GM10266 (cell line): ENCODE measurements at regions not wholly inside any gene's neighbourhood (a gene's known extent, or its start where the extent isn't known, plus 50 kb on each side); places are given as distances from the start of the nearest gene placed in this dataset.

ENCODE experiments used
- DNase-seq: peaks from one replicate; pipeline ENCODE4 v3.0.0; 2012; ENCODE audit errors: extremely low spot score
- CTCF ChIP-seq: IDR thresholded peaks from 2 replicates; pipeline ENCODE4 v1.5.1; 2012; ENCODE audit warnings: mild to moderate bottlenecking, low read depth; ENCODE audit not compliant: control insufficient read depth, insufficient read depth; ENCODE audit errors: missing control alignments

DNA sequence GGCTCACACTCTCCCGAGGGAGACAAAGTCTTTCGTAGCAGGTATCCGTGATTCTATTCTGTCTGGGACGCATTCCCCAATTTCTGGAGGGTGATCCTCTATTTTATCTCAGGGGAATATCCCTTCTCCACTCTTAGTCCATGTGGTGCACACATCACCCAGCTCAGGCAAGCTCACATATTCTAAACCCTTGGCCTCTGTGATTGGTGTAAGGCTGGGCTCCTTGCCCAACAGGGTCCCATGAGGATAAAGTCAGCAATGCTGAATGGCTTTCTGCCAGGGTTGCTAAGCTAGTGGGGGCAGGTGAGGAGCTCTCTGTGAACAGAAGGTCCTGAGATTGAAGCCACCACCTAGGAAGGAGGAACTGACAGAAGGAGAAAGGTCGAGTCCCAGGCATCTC, 137.2 kb downstream of the CDH26 start:
- no peak for DNase-seq
- no peak for TF ChIP-seq CTCF

GRCh38 chr20:60096166-60096565, 137.9 kb downstream of the CDH26 start:
- no peak for TF ChIP-seq CTCF
- no peak for DNase-seq

DNA sequence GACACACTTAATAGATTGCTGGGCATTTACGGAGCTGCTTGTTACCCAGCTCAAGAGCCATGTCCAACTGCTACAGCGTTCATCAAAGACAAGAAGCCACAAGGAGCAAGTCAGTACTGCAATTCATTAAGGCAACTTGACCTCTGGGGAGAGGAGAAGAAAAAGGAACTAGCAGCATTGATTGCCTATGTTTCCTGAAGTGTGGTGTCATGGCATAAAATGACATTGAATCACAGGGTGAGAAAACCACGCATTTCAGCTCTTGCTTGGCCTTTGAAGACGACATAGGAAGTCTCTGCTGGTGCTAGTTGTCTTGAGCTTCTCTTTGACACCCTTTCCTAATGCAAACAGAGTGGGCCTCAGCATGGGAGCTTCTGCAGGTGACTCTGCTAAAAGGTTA, 139.1 kb downstream of the CDH26 start:
- TF ChIP-seq CTCF, result no peak
- DNase-seq, result no peak

DNA sequence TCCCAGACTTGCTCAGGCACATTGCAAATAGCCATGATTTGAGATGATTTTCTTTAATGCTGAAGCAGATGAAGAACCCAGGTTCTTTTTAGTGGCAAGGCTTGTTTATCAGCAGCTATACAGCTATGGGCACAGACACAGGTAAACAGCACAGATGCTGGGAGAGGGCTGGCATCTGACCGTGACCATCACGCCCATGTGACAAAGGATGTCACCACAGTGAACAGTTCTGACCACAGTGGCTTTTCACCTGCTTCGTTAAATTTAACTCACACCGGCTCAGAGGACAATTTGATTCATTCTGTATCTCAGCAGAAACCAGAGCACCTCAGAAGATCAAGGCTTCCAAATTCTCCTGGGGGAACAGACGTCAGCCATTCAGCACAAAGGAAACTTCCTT, 142.6 kb downstream of the CDH26 start:
- no peak for TF ChIP-seq CTCF
- no peak for DNase-seq

GRCh38 chr20:60101201-60101890, 143.1 kb downstream of the CDH26 start:
- no peak for DNase-seq
- no peak for TF ChIP-seq CTCF

DNA sequence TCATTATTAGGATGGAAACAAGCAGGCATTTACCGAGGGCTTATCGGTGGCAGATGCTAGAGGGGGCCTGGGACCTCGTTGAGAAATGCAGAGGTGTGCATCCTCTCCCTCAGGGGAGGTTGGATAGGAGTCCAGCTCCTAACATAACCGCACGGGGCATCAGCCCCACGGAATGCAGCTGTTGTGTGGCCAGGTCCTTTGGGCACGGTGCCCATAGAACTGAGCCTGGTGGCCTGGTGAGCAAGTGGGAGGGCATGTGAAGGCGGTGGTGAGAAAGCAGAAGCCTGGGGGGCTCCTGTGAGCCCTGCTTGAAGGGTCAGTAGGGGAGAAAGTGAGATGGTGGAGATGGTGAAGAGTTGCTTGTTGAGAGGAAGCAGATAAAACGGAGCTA, 143.7 kb downstream of the CDH26 start:
- no peak for TF ChIP-seq CTCF

DNA sequence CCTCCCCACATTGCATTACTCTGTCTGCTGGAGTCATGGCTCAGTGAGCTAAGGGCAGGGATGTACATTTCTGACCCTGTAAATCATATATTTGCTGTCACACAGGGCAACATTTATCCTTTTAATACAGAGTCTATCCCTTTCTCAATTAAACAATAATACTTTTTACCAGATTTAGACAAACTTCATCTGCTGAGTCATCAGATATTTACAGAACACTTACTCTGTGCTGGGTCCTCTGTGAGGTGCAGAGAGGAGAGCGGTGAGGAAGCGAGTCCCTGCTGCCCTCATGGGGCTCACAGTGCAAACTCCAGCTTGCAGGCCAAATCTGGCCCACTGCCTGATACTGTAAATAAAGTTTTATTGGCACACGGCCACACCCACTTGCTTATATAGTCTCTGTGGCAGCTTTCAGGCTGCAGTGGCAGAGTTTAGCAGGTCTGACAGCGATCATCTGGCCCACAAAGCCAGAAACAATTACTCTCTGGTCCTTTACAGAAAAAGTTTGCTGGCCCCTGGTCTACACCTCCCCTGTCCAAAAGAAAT, 144.5 kb downstream of the CDH26 start:
- DNase-seq, result no peak
- TF ChIP-seq CTCF, result no peak

More for the DNA sequence above, 143.7 kb downstream of the CDH26 start:
- no peak for DNase-seq
